ENCODE measurements at regions not wholly inside any gene's neighbourhood (a gene's known extent, or its start where the extent isn't known, plus 50 kb on each side); places are given as distances from the start of the nearest gene placed in this dataset.

DNA sequence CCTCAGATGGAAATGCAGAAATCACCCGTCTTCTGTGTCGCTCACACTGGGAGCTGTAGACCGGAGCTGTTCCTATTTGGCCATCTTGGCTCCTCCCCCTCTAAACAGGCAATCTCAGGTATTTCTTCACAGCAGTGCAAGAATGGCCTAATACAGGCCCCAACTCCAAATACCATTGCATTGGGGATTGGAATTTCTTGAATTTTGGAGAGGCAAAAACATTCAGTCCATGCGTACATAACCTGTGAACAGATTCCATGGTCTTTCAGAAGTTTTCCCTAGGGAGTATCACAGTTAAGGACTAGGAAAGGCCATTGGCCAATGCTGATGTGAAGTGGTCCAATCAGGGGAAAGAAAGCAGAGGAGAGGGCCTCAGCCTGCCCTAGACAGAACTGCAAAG lies 128.2 kb upstream of the NOCT start:
- TF ChIP-seq CTCF (IDR thresholded peaks at IDR 0.05) (no peak), POLR2AphosphoS5 (IDR thresholded peaks at IDR 0.05) (no peak)
